H9 (cell line): ENCODE measurements at regions not wholly inside any gene's neighbourhood (a gene's known extent, or its start where the extent isn't known, plus 50 kb on each side); places are given as distances from the start of the nearest gene placed in this dataset.
A peak's percentile ranks its signal among the peaks of the same experiment; 100 is the strongest.

Experiments used
- DNase-seq: peaks from one replicate; pipeline ENCODE4 v3.0.0-alpha.2; 2017
- H2AFZ ChIP-seq: one replicate; pipeline ENCODE4 v1.6.1; 2013; ENCODE audit warnings: mild to moderate bottlenecking, low read length, control low read depth, moderate library complexity
- H2AK5ac ChIP-seq: 2 replicates; pipeline ENCODE4 v1.6.1; 2013; ENCODE audit warnings: low read length, control low read depth, mixed read lengths; ENCODE audit not compliant: insufficient read length
- H2BK120ac ChIP-seq: one replicate; pipeline ENCODE4 v1.6.1; 2013; ENCODE audit warnings: low read depth, mild to moderate bottlenecking, low read length, control low read depth, inconsistent platforms; ENCODE audit not compliant: poor library complexity, severe bottlenecking
- H2BK12ac ChIP-seq: 2 replicates; pipeline ENCODE4 v1.6.1; 2013; ENCODE audit warnings: low read length, control low read depth, mixed read lengths, low read depth; ENCODE audit not compliant: insufficient read length
- H2BK15ac ChIP-seq: 2 replicates; pipeline ENCODE4 v1.6.1; 2013; ENCODE audit warnings: low read depth, low read length, control low read depth
- H2BK20ac ChIP-seq: one replicate; pipeline ENCODE4 v1.6.1; 2013; ENCODE audit warnings: low read depth, mild to moderate bottlenecking, low read length, control low read depth, inconsistent platforms; ENCODE audit not compliant: poor library complexity, severe bottlenecking
- H2BK5ac ChIP-seq: 2 replicates; pipeline ENCODE4 v1.6.1; 2013; ENCODE audit warnings: low read length, control low read depth, mixed read lengths; ENCODE audit not compliant: insufficient read length
- H3K14ac ChIP-seq: 2 replicates; pipeline ENCODE4 v1.6.1; 2013; ENCODE audit warnings: low read length, control low read depth; ENCODE audit not compliant: insufficient read depth
- H3K18ac ChIP-seq: 2 replicates; pipeline ENCODE4 v1.6.1; 2013; ENCODE audit warnings: low read depth, mild to moderate bottlenecking, mixed read lengths, low read length, control low read depth; ENCODE audit not compliant: insufficient read length
- H3K23ac ChIP-seq: 2 replicates; pipeline ENCODE4 v1.6.1; 2013; ENCODE audit warnings: low read length, control low read depth, mixed read lengths, low read depth; ENCODE audit not compliant: insufficient read length
- H3K23me2 ChIP-seq: 2 replicates; pipeline ENCODE4 v1.6.1; 2013; ENCODE audit warnings: low read depth, mild to moderate bottlenecking, mixed read lengths, low read length, control low read depth; ENCODE audit not compliant: insufficient read length, poor library complexity, severe bottlenecking
- H3K27ac ChIP-seq: 2 replicates; pipeline ENCODE4 v1.5.1; 2013; ENCODE audit warnings: low read length, control low read depth, mixed read lengths, low read depth; ENCODE audit not compliant: insufficient read length
- H3K27me3 ChIP-seq: 2 replicates; pipeline ENCODE4 v1.6.1; 2013; ENCODE audit warnings: low read length, control low read depth, inconsistent platforms; ENCODE audit not compliant: insufficient read depth
- H3K4ac ChIP-seq: 2 replicates; pipeline ENCODE4 v1.6.1; 2013; ENCODE audit warnings: low read depth, mild to moderate bottlenecking, control low read depth, inconsistent platforms, low read length, moderate library complexity
- H3K4me1 ChIP-seq: 2 replicates; pipeline ENCODE4 v1.6.1; 2013; ENCODE audit warnings: low read length, control low read depth, inconsistent platforms; ENCODE audit not compliant: insufficient read depth
- H3K4me2 ChIP-seq: 2 replicates; pipeline ENCODE4 v1.6.1; 2013; ENCODE audit warnings: low read length, control low read depth, mixed read lengths; ENCODE audit not compliant: insufficient read length, insufficient read depth
- H3K56ac ChIP-seq: 2 replicates; pipeline ENCODE4 v1.6.1; 2013; ENCODE audit warnings: low read depth, mild to moderate bottlenecking, mixed read lengths, low read length, control low read depth; ENCODE audit not compliant: insufficient read length
- H3K79me1 ChIP-seq: 2 replicates; pipeline ENCODE4 v1.6.1; 2013; ENCODE audit warnings: low read depth, mild to moderate bottlenecking, moderate library complexity, low read length, control low read depth, inconsistent platforms; ENCODE audit not compliant: insufficient read depth, poor library complexity, severe bottlenecking
- H3K79me2 ChIP-seq: 2 replicates; pipeline ENCODE4 v1.6.1; 2013; ENCODE audit warnings: low read length, control low read depth, inconsistent platforms; ENCODE audit not compliant: insufficient read depth
- H3K9ac ChIP-seq: 2 replicates; pipeline ENCODE4 v1.6.1; 2013; ENCODE audit warnings: low read length, control low read depth, mixed read lengths; ENCODE audit not compliant: insufficient read length; ENCODE audit errors: extremely low read depth
- H3K9me3 ChIP-seq: one replicate; pipeline ENCODE4 v1.6.1; 2013; ENCODE audit warnings: low read depth, low read length, inconsistent platforms; ENCODE audit not compliant: control insufficient read depth
- H3T11ph ChIP-seq: one replicate; pipeline ENCODE4 v1.6.1; 2013; ENCODE audit warnings: mild to moderate bottlenecking, low read length, control low read depth, inconsistent platforms
- H4K20me1 ChIP-seq: one replicate; pipeline ENCODE4 v1.6.1; 2013; ENCODE audit not compliant: control insufficient read depth, insufficient read length, insufficient read depth
- H4K5ac ChIP-seq: 2 replicates; pipeline ENCODE4 v1.6.1; 2013; ENCODE audit warnings: low read depth, mild to moderate bottlenecking, mixed read lengths, low read length, control low read depth; ENCODE audit not compliant: insufficient read length
- H4K8ac ChIP-seq: replicated peaks from 2 replicates; pipeline ENCODE4 v1.6.1; 2013; ENCODE audit warnings: low read length, control low read depth, mixed read lengths, low read depth; ENCODE audit not compliant: insufficient read length
- H4K91ac ChIP-seq: 2 replicates; pipeline ENCODE4 v1.6.1; 2013; ENCODE audit warnings: low read depth, mild to moderate bottlenecking, moderate library complexity, mixed read lengths, low read length, control low read depth; ENCODE audit not compliant: insufficient read length
- H3K27ac Mint-ChIP-seq, 3 experiments: 2 replicates in 2 of 3; 3 replicates in 1 of 3; pipeline ENCODE4 v1.8.0; 2020 to 2021; ENCODE audit warnings: mixed read lengths in 3 of 3, mild to moderate bottlenecking in 1 of 3, moderate library complexity in 1 of 3
- H3K27me3 Mint-ChIP-seq: 2 replicates; pipeline ENCODE4 v1.8.0; 2021; ENCODE audit warnings: low read depth, mild to moderate bottlenecking, moderate library complexity, mixed read lengths
- H3K36me3 Mint-ChIP-seq, 3 experiments: 2 replicates in 2 of 3; 3 replicates in 1 of 3; pipeline ENCODE4 v1.8.0; 2020 to 2021; ENCODE audit warnings: low read depth in 3 of 3, mixed read lengths in 3 of 3; ENCODE audit not compliant: insufficient read depth in 1 of 3
- H3K4me1 Mint-ChIP-seq, 2 experiments: 2 replicates each; pipeline ENCODE4 v1.8.0; 2020; ENCODE audit warnings: mixed read lengths in 2 of 2
- H3K4me3 Mint-ChIP-seq, 2 experiments: 2 replicates in 1 of 2; 3 replicates in 1 of 2; pipeline ENCODE4 v1.8.0; 2020 to 2021; ENCODE audit warnings: mild to moderate bottlenecking in 2 of 2, mixed read lengths in 2 of 2, moderate library complexity in 1 of 2
- H3K9me3 Mint-ChIP-seq, 2 experiments: 2 replicates in 1 of 2; 3 replicates in 1 of 2; pipeline ENCODE4 v1.8.0; 2020; ENCODE audit warnings: mild to moderate bottlenecking in 2 of 2, mixed read lengths in 2 of 2, moderate library complexity in 1 of 2
- CTCF ChIP-seq: fragments of 200-600 bp; sonication (generic); conservative IDR thresholded peaks from 3 replicates; pipeline ENCODE4 v1.8.0; 2021; ENCODE audit warnings: antibody characterized with exemption, mild to moderate bottlenecking
- WGBS: extraction: QIAGEN DNeasy Blood & Tissue Kit; methylation state at CpG from one replicate; pipeline ENCODE4 v1.1.7; 2013; ENCODE audit warnings: missing lambda C conversion rate, low lambda C conversion rate, mixed read lengths; ENCODE audit not compliant: insufficient read length; ENCODE audit errors: extremely low coverage; 5-methylcytosine and 5-hydroxymethylcytosine counted together

- Histone ChIP-seq H4K20me1 (no peaks in the 10 kb centered on the region), H4K5ac (no peak overlapping the region), H2AK5ac (no peak overlapping the region), H3K23me2 (no peaks in the 10 kb centered on the region), H3K27ac (no peak overlapping the region), H3T11ph (no peak overlapping the region), H4K91ac (no peak overlapping the region), H2BK20ac (no peak overlapping the region), H3K18ac (no peak overlapping the region), H3K23ac (no peak overlapping the region), H3K56ac (no peak overlapping the region), H2AFZ (no peak overlapping the region), H2BK5ac (no peak overlapping the region), H3K9ac (no peak overlapping the region), H2BK12ac (no peak overlapping the region), H4K8ac (no peak overlapping the region), H3K4ac (no peak overlapping the region), H3K9me3 (no peaks in the 10 kb centered on the region), H2BK15ac (no peak overlapping the region), H3K4me2 (no peak overlapping the region), H2BK120ac (no peak overlapping the region), H3K79me1 (no peaks in the 10 kb centered on the region), H3K14ac (peak overlapping the region; percentile 59; the same call in 1 of the 2 replicates), H3K27me3 (no peaks in the 10 kb centered on the region), H3K4me1 (no peaks in the 10 kb centered on the region), H3K79me2 (no peaks in the 10 kb centered on the region)
- no peak overlapping the region for H3K27ac Mint-ChIP-seq
- peaks cover 30 to 31% of the 10 kb centered on the region in 2 experiments for H3K4me1 Mint-ChIP-seq
- no CpG with 5 or more reads among the region's 7 CpGs for WGBS
- no peaks in the 10 kb centered on the region for H3K27me3 Mint-ChIP-seq
- H3K4me3 Mint-ChIP-seq = no peak overlapping the region
- no peaks in the 10 kb centered on the region for H3K9me3 Mint-ChIP-seq
- no peak for TF ChIP-seq CTCF
- DNase-seq = no peak
- H3K36me3 Mint-ChIP-seq = peaks cover 28 to 50% (median 28%) of the 10 kb centered on the region in 3 experiments
Measured at GRCh38 chr9:744790-745484, 96.6 kb upstream of the DMRT1 start.
